ENCODE measurements at regions not wholly inside any gene's neighbourhood (a gene's known extent, or its start where the extent isn't known, plus 50 kb on each side); places are given as distances from the start of the nearest gene placed in this dataset.

DNA sequence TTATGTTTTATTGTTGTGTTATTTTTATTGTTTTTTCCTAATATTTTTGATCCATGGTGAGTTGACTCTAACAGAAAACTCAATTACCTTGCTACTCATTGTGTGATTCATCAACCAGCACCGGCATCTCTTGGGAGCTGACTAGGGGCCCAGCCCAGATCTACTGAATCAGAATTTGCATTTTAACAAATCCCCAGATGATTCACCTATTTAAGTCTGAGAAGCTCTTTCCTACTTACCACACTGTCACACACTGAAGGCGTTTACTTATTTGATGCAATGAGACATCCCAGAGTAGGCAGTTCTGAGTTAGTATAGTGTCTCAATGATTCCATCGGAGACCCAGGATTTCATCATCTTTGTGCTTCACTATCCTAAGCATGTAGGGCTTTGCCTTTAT is 416.6 kb downstream of the RWDD3 start:
- TF ChIP-seq, protein P1, sequence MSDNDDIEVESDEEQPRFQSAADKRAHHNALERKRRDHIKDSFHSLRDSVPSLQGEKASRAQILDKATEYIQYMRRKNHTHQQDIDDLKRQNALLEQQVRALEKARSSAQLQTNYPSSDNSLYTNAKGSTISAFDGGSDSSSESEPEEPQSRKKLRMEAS (IDR thresholded peaks at IDR 0.05) = no peak
- TF ChIP-seq, protein P2, sequence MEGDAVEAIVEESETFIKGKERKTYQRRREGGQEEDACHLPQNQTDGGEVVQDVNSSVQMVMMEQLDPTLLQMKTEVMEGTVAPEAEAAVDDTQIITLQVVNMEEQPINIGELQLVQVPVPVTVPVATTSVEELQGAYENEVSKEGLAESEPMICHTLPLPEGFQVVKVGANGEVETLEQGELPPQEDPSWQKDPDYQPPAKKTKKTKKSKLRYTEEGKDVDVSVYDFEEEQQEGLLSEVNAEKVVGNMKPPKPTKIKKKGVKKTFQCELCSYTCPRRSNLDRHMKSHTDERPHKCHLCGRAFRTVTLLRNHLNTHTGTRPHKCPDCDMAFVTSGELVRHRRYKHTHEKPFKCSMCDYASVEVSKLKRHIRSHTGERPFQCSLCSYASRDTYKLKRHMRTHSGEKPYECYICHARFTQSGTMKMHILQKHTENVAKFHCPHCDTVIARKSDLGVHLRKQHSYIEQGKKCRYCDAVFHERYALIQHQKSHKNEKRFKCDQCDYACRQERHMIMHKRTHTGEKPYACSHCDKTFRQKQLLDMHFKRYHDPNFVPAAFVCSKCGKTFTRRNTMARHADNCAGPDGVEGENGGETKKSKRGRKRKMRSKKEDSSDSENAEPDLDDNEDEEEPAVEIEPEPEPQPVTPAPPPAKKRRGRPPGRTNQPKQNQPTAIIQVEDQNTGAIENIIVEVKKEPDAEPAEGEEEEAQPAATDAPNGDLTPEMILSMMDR (IDR thresholded peaks at IDR 0.05; ENCODE audit: low read depth, low read length, missing input control) = no peak
- no peak for TF ChIP-seq GABPA (IDR thresholded peaks at IDR 0.05 in 1 of 2, conservative IDR thresholded peaks at IDR 0.05 in 1 of 2)
- no peak for TF ChIP-seq RAD21 (IDR thresholded peaks at IDR 0.05)
- TF ChIP-seq SP1 (IDR thresholded peaks at IDR 0.05) = no peak

All from liver (tissue), 3 donors.